ENCODE measurements at regions not wholly inside any gene's neighbourhood (a gene's known extent, or its start where the extent isn't known, plus 50 kb on each side); places are given as distances from the start of the nearest gene placed in this dataset.
A peak's percentile ranks its signal among the peaks of the same experiment; 100 is the strongest.
"Not testable (repeated sequence)": the region's sequence is repeated elsewhere in the genome, so short reads cannot be mapped to it uniquely, and the experiment has no call there.

GRCh38 chr17:63019138-63019873 is 53.3 kb downstream of the TANC2 start:
- DNase-seq (ENCODE audit: low spot score) = no peak

DNA sequence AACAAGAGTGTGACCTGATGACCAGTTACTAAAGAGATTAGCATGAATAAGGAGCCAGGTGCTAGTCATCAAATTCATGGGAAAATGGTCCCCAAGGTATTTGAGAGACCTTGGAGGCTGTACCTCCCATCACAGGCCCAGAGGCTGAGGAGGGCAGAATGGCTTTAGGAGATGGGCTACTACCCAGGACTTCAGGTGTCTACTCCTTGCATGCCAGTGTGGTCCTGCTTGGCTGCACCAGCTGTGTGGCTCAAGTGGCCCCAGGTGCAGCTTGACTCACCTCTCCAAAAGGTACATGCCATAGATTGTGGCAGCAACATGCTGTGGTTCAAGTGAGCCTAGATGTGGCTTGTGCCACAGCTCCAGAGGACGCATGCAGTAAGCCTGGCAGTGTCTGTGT is 56.5 kb downstream of the TANC2 start:
- DNase-seq (ENCODE audit: low spot score) = no peak

GRCh38 chr17:63023049-63023448 is 57.0 kb downstream of the TANC2 start:
- no peak for DNase-seq (ENCODE audit: low spot score)

GRCh38 chr17:63024201-63024600 is 58.2 kb downstream of the TANC2 start:
- no peak for DNase-seq (ENCODE audit: low spot score)

GRCh38 chr17:63024716-63025115 is 58.7 kb downstream of the TANC2 start:
- DNase-seq (ENCODE audit: low spot score) = no peak

- not testable (repeated sequence) for DNase-seq (ENCODE audit: low spot score)
Measured at GRCh38 chr17:63025637-63026036, 59.6 kb downstream of the TANC2 start.

DNA sequence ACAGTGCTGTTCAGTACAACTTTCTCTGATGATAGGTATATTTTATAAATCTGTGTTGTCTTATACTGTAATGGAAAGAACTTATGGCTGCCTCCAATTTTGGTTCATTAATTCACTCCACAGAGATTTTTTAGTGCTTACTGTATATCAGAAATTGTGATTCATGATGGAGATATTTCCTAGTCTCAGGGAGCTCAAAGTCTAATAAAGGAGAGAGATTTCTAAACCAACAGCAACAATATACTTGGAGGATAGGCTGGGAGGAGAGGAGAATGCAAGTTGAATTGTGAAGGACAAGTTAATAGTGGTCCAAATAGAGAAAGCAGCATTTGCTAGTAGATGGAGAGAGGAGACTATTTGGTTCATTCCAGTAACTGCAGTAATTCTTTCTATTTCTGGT is 63.5 kb downstream of the TANC2 start:
- DNase-seq (ENCODE audit: low spot score) = peak; percentile 21

DNA sequence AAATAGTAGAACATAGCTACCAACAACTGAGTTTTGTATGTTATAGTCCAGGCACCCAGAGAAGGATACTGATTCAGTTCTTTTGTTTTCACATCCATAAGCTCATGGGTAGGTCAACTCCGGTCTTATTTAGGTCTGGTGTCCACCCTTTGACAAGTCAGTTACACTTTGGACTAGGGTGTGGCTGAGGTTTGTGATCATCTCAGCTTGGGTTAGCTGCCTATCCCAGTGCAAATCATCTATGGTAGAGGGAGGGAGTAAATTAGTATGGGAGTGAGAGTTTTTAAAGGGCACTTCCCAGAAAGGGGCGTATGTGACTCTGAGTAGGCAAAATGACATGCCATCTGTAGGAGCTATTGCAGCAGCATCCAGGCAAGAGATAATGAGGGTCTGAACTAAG is 66.1 kb downstream of the TANC2 start:
- no peak for DNase-seq (ENCODE audit: low spot score)

DNA sequence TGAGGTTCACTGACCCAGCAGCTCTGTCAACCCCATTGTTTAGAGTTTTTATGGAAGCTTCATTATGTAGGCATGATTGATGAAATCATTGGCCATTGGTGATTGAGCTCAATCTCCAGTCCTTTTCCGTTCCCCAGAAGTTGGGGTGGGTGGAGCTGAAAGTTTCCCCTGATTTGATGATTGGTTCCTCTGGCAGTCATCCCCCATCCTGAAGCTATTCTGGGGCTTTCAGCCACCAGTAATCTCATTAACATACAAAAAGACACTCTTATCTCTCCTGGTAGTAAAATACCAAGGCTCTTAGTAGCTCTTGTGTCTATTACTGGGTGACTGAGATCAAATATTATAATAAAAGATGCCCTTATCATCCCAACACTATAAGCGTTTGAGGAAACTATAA is 67.1 kb downstream of the TANC2 start:
- DNase-seq (ENCODE audit: low spot score) = no peak

- no peak for DNase-seq (ENCODE audit: low spot score)
Measured at GRCh38 chr17:63035271-63035670, 69.2 kb downstream of the TANC2 start.

DNA sequence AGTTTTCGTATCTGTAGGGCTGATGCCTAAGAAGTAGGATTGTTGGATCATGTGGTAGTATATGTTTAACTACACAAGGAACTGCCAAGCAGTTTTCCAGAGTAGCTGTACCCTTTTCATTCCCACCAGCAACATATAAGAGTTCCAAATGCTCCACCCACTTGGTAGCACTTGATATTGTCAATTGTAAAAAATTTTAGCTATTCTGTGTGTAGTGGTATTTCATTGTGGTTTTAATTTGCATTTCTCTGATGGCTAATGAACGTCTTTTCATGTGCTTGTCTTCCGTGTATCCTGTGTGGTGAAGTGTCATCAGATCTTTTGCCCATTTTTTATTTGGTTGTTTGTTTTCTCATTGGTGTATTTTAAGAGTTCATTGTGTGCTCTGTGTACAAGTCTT is 69.7 kb downstream of the TANC2 start:
- no peak for DNase-seq (ENCODE audit: low spot score)

- DNase-seq (ENCODE audit: low spot score) = no peak
Measured at GRCh38 chr17:63039342-63039741, 73.3 kb downstream of the TANC2 start.

DNA sequence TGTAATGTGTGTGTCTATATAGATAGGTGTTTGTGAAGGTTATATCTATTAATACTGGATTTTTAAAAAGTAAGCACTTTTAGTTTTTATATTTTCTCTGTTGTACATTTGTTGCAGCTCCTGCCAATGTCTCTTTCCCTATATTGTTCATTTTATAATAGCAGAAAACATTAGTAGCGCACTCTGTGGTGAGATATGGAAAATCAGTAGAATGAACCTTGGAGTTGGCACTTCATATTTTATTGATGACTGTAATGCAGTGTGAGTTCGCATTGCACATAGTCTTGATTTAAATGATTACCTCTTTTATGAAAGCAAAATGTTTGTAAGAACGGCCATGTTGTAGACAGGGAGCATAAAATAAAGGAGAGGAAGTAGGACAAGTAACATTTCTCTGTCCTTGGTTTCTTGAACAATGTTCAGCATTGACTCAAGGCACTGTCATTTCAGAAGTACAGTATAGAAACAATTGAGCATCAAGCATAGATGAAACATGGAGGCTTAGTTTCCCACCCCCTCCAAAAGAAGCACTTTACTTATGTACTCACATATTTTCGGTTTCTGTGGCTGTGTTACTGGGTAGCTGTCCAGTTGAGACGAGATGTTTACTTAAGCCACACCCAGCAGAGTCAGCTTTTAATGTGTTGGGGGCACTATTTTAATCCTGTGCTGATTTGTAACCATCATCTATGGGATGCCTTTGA is 74.0 kb downstream of the TANC2 start:
- peak; percentile 26 for DNase-seq (ENCODE audit: low spot score)

DNA sequence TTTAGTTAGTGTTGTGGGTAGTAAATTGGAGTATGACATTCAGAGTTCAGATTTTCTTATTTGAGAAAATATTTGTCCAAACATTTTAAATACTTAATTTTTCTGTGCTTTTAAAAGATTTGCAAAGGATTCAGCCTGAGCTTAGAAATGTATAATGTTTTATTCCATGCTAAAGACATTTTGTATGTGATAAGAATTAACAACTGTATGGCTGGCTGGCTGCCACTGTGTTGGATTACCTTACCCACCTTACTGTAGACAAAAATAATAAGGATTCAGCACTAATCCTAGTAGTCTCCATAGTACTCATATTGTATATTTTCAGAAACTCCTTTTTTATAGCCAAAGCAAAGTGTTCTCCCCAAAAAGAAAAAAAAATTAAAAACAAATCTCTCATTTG is 74.8 kb downstream of the TANC2 start:
- DNase-seq (ENCODE audit: low spot score) = no peak

DNA sequence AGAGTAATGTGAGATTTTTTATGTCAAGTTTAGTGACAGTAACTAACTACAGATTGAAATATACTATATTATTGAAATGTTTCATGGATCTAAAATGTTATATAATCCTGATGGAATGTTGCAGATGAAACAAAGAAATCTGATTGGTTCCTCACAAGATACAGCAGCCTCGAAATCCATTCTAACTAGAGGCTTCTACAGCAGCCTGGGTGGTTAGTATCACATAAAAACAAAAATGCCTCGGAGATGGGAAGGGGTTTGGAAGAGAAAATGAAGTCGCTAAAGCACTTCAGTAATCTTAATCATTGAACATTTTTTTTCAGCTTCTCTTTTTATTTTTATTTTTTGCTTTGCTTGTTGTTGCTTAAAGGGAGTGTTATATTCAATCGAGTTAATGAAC is 75.2 kb downstream of the TANC2 start:
- no peak for DNase-seq (ENCODE audit: low spot score)

DNA sequence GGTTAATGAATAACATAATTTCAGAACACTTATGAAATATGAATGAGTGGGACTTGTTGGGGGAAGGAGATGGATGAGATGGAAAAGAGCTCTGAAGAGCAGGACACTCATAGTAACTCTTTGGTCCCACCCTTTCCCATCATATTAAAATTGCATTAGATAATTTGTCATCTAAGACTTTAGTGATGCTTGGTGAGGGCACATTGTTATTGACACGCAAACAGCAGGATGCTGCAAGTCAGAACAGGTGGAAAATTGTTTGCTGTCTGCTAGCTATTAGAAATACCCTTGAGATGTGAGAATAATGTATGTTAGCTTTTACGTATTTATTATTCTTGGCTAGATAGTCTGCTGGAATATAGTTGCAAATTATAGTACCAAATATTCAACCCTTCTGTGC is 75.7 kb downstream of the TANC2 start:
- no peak for DNase-seq (ENCODE audit: low spot score)

DNA sequence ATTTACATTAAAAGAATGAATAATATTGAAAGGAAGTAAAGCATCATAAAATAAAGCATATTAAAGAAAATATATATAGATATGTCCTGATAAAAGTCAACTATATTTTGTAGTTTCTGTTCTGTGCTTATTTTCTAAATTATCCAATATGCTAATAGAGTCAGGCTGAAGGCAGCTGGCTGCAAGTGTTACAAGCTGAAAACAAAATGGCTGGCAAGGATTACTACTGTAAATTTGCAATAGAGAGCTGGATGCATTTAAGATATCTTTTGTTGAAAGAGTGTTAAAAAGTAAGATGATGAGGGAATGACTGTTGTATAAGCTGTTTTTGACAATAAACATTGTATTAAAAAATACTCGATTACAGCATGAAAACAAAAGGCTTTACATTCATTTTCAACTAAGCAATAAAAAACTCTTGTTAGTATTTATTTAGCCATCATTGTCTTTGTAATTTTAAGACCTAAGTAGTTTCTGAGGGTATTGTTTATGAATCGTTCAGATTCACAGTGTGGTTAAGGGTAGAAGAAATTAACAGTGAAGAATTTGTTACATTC is 76.3 kb downstream of the TANC2 start:
- no peak for DNase-seq (ENCODE audit: low spot score)

DNA sequence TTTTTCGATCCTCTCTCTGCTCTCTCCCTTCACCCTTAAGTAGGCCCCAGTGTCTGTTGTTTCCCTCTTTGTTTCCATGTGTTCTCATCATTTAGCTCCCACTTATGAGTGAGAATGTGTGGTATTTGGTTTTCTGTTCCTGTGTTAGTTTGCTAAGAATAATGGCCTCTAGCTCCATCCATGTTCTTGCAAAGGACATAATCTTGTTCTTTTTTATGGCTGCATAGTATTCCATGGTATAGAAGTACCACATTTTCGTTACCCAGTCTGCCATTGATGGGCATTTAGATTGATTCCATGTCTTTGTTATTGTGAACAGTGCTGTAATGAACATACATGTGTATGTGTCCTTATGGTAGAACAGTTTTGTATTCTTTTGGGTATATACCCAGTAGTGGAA is 91.5 kb downstream of the TANC2 start:
- DNase-seq (ENCODE audit: low spot score) = not testable (repeated sequence)

GRCh38 chr17:63066158-63066813 is 100.3 kb downstream of the TANC2 start:
- no peak for DNase-seq (ENCODE audit: low spot score)

GRCh38 chr17:63069245-63069644 is 103.2 kb downstream of the TANC2 start:
- DNase-seq (ENCODE audit: low spot score) = no peak

DNA sequence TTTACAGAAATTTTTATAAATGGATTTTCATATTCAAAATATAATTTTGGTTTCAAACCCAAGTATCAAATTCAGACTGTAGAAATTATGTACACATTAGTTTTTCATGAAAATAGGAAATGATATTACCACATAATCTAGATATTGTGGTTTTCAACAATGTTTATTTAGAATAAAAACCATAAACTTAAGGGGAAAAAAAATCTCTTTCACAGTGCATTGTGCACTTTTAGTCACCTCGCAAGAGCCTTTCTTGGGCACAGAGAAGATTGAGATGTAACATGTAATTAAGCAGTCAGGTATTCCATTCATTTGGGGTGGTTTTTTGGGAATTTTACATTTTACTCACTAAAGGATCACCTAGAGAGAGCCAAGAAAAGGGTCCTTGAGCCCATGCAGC is 104.0 kb downstream of the TANC2 start:
- DNase-seq (ENCODE audit: low spot score) = no peak

GRCh38 chr17:63071797-63072196 is 105.8 kb downstream of the TANC2 start:
- DNase-seq (ENCODE audit: low spot score) = no peak

GRCh38 chr17:63075969-63076368 is 109.9 kb downstream of the TANC2 start:
- no peak for DNase-seq (ENCODE audit: low spot score)

Data from AG08396 (cell line).